HG02970 (cell line): ENCODE measurements at regions not wholly inside any gene's neighbourhood (a gene's known extent, or its start where the extent isn't known, plus 50 kb on each side); places are given as distances from the start of the nearest gene placed in this dataset.

ENCODE experiments used
- ATAC-seq: cut with Tn5 transposase; IDR thresholded peaks from one replicate; pipeline ENCODE4 v1.9.1; 2021; ENCODE audit warnings: mild to moderate bottlenecking, moderate library complexity, moderate number of reproducible peaks; ENCODE audit not compliant: unreplicated experiment, low FRiP score

GRCh38 chr10:58017719-58018367 is 249.9 kb downstream of the IPMK start:
- ATAC-seq: no peak

GRCh38 chr10:58016614-58017013 is 251.1 kb downstream of the IPMK start:
- ATAC-seq: no peak

GRCh38 chr10:58014436-58014835 is 253.3 kb downstream of the IPMK start:
- no peak for ATAC-seq

- ATAC-seq: no peak
Measured at GRCh38 chr10:58013406-58013805, 254.3 kb downstream of the IPMK start.

DNA sequence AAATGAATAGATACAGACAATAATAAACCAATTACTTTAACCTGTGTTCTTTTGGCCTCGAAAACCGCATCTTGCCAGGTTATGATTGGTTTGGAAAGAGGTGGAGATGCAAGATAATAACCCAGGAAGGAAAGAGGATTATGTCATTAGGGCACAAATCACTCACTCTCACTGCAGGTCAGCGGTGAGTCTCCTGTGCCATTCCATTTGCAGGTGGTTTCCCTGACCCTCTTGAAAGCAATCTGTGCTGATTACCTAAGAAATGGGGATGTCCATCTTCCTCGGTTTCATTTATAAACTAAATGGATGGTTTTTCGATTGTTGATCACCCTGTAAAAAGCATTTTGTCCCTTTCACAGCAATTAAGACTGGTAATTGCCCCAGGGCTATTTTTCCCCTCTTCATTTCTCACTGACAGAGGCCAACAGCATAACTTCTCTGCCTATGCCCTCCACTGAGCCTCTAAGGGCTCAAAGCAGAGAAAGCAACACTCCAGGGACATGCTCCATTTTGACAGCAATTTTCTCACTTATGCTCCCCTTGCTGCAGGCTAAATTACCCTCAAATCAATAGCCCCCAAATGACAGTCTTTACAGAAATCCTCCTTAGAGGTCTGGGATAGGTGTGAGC is 257.5 kb downstream of the IPMK start:
- ATAC-seq: no peak

GRCh38 chr10:58003945-58004344 is 263.7 kb downstream of the IPMK start:
- no peak for ATAC-seq

GRCh38 chr10:58001159-58001558 is 266.5 kb downstream of the IPMK start:
- ATAC-seq: no peak

DNA sequence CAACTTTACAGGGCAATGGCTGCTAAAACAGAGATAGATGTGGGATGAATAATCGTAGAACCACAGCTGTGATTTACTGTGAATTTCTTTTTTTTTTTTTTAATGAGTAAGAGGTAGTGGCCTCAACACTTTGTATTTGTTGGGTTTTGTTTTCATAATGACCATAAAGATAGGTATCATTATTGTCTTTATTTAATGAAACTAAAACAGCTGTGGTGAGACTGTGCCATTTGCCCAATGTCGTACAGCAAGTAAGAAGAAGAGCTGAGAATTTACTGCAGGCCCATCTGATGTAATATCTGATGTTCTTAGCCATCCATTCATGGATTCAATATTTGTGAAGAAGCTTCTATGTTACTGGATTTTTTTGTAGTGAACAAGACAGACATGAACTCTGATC is 271.2 kb downstream of the IPMK start:
- ATAC-seq: no peak

DNA sequence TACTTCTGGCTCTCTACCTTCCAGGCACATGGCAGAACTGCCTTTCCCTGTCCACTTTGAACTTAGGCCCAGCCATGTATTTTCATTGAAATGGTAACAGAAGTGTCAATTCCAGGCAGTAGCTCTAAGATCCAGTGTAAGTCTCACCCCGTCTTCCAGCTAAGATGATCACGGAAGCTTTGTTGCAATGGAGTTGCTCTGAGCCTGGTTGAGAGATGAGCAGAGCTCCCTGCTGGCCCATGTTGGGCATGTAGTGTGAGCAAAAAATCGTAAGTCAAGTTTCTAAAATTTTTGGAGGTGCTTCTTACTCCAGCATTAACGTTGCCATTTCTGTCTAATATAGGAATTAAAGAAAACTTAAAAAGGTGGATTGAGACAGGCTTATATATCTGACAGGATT is 274.4 kb downstream of the IPMK start:
- no peak for ATAC-seq

DNA sequence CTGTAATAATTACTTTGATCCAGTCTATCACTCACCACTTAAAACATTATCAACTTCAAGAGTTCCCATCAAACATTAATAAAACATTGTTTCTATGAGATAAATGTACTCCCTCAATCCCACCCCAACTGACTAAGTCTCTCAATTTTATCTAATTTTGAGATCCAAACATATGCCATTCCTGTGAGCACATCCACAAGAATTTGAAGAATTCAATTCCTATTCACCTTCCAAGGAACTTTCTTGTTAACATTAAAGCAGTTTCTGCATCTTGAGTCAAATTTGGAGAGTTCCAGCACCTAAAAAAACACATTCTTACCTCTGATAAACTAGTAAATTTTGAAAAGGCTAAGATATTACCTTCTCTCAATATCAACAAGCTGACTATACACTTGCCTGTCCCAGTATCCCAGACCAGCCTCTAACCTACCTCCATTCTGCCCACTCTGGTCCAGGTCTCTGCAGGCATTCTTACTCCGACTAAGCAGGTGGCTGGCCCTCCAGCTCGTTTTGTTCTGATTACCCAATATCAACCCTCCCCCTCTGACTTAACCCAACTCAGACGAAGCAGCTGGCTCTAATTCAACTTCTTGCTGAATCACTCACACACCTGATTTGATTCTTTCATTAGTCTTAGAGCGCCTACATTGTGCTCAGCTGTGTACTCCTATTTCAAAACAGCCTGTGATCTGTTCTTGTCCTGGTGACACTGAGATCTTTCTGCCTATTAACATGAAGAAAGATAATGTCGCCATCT is 275.2 kb downstream of the IPMK start:
- ATAC-seq: no peak

GRCh38 chr10:57988964-57989363 is 278.7 kb downstream of the IPMK start:
- no peak for ATAC-seq

GRCh38 chr10:57987055-57987721 is 280.5 kb downstream of the IPMK start:
- ATAC-seq: no peak

DNA sequence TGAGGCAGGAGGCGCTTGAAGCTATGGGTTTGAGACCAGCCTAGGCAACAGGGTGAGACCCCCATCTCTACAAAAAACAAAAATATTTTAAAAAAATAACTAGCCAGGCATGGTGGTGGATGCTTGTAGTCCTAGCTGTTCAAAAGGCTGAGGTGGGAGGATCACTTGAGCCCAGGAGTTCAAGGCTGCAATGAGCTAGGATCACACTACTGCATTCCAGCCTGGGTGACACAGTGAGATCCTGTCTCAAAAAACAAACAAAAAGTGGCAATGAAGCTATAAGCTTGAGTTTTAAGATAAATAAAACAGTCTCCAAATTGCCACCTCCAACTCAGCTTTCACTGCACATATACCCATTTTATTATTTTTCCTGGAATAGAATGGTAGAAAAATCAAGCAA is 281.3 kb downstream of the IPMK start:
- ATAC-seq: no peak

GRCh38 chr10:57983281-57983791 is 284.4 kb downstream of the IPMK start:
- no peak for ATAC-seq

DNA sequence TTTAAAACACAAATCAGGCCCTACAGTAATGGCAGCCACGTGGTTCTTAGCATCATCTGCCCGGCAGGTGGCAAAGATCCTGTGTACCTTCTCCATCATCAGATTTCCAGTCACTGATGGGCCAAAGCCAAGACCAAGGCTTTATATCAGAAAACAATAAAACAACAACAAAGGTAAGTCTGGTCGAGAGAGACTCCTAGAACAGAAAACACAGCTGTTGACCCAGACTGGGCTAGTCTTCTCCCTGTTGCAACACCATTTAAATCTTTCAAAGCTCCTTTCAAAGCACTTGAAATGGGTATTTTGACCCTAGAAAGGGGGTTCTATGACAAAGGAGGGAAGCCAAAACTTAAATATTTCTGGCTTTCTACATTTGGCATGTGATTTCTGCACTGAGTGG is 285.6 kb downstream of the IPMK start:
- ATAC-seq: no peak

GRCh38 chr10:57979956-57980355 is 287.7 kb downstream of the IPMK start:
- ATAC-seq: no peak

DNA sequence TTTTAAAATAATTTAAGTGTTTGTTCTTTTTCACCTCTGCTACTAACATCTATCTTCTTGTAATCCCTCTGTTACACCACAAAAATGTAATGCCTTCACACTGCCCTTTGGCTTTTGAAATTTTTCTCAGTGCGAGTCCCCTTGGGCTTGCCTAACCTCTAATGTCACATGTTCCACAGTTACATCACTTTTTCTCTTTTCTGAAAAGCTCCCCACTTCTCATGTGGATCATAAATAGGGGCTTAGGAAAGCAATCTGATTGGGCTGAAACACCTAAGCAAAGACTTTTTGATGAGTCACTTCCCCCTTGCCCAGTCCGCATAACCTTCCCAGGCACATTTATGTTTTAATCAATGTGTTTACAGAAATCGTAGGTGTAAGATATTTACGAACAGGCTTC is 288.2 kb downstream of the IPMK start:
- no peak for ATAC-seq

DNA sequence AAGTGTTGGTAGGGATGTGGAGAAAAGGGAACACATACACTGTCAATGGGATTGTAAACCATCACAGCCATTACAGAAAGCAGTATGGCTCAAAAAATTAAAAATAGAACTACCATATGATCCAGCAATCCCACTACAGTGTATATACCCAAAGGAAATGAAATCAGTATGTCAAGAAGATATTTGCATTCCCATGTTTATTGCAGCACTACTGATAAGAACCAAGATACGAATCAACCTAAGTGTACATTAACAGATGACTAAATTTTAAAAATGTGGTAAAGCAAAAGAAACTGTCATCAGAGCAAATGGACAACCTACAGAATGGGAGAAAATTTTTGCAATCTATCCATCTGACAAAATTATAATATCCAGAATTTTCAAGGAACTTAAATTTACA is 290.4 kb downstream of the IPMK start:
- ATAC-seq: no peak

DNA sequence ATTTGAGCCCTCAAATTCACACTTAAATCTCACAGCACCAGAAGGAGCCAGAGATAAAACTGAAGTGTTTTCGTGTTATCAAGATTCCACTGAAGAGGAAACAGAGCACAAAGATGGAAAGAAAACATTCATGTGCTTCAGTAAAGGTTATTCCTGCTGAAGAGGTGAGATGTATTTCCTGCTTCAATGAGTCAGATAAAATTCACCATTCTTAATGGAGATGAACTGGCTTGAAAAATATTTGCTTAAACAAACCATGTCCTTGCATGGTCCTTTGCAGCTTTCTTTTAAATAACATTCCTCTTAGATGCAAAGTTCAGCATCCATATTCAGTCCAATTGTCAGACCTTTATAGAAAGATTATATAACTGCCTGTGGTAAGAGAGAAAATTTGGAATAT is 294.2 kb downstream of the IPMK start:
- no peak for ATAC-seq

DNA sequence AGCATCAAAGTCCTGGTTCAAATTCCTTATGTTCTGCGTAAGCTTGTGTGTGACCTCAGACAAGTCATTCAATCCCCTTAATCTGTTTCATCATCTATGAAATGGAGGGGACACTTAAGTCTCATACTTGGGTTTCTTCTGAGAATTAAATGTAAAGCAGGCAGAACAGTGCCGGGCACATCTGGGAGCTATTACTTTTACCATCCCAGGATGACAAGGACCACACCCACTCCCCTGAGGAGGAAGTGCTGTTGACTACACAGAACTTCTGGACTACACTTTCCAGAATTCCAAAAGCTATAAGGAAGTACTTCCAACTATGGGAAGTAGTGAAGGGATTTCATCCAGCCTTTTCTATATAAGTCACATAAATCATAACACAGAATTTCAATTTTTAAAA is 294.9 kb downstream of the IPMK start:
- no peak for ATAC-seq
